Activated CD4-positive, alpha-beta T cell treated with anti-CD3 and anti-CD28 coated beads, Interleukin-2, Interleukin-4, amounts not matched to agents 100 ng/mL and 50 ng/mL, durations not matched to agents 16 hours and 8 hours (primary cell): ENCODE measurements at regions not wholly inside any gene's neighbourhood (a gene's known extent, or its start where the extent isn't known, plus 50 kb on each side); places are given as distances from the start of the nearest gene placed in this dataset.

Experiments used
- DNase-seq: peaks from one replicate; pipeline ENCODE4 v3.0.0-alpha.2; 2020; ENCODE audit warnings: low spot score

DNA sequence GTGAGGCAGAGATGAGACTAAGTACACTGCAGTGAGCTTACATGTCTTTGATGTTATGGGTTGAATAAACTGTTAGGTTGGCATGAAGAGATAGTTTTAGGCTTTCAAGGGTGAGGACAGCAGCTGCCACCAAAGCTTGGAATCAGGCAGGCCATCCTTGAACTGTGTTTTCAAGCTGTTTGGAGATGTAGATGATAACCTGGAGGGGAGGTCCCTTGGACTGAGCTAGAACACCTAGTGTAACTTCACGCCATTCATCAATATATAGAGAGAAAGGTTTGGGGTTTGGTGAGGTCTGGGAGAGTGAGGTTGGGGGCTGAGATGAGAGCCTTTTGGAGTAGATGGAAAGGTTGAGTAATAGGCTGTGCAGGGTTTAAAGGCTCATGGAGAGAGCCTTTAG lies 2447.0 kb downstream of the TP53TG3F start:
- DNase-seq = no peak

DNA sequence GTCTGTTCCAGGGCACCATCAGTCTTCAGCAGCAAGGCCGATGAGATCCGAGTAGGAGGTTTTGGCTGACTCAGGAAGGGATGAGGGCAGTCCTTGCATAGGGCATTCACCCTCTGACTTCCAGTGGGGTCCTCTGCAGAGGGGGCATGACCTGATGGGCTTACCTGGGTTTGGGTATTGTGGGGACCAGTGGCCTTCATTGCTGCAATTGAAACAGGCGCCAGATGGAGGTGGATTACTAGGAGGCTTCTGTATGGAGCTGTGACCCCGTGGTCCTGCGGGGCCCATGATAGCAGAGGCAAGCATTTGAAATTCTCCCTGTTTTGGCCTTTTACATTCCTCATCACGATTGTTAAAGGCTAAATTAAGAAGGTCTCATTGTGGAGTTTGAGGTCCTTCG lies 2448.7 kb downstream of the TP53TG3F start:
- DNase-seq = no peak

DNA sequence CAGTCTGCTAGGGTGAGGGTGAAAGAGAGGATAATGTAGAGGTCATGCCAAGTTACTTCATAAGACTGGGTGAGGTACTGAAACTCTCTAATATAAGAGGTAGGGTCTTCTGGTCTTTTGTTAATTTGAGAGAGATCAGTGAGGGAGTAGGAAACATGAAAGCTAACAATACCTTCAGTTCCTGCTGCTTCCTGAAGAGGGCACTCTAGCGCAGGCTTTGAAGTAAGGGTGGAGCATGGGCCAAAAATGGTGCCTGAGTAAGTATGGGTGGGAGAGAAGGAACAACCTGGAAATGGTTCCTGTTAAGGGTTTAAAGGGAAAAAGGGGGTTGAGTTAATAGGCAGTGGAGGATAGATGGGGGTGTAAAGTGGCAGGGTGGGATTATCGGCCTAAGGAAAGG lies 2449.5 kb downstream of the TP53TG3F start:
- DNase-seq = peak; percentile 1

DNA sequence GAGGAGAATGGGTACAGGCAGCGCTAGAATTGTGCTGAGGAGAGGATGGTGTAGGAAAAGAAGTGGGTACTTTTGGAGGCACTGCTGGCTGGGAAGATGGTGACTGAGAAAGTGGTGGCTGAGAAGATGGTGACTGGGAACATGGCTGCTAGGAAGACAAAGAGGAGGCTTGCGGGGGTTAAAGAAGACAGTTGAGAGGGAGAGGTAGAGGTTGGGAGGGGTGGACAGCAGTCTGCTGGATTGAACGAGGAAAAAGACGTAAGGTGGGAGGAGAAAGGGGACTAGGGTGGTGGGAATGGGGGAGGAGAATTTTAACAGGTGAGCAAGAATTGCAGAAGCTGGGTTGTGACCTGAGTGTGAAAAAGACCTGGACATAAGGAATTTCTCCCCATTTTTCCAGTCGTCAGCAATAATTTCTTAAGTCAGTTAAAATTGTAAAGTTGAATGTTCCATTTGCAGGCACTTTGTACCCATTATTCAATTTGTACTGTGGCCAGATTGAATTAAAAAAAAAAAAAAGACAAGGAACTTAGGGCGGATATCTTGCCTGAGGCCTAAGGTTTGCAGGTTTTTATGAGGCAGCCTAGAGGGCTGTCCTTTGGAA lies 2450.0 kb downstream of the TP53TG3F start:
- no peak for DNase-seq

DNA sequence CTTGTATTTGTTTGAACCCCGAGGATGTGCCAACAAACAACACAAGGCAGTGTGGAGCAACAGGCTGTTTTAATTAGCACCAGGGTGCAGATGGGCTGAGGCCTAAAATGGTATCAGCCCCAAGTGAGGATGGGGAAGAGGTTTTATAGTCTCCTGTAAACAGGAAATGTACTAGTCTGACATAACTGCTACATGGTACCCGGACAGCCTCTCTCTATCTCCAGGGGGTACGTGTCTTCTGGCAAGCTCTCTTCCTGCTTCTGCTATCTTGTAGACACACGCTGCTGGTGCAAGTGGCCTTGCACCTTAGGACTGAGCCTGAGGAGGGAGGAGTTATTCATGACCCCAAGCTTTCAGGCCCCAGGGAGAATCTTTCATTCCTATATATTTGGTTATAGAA lies 2451.0 kb downstream of the TP53TG3F start:
- DNase-seq = no peak

DNA sequence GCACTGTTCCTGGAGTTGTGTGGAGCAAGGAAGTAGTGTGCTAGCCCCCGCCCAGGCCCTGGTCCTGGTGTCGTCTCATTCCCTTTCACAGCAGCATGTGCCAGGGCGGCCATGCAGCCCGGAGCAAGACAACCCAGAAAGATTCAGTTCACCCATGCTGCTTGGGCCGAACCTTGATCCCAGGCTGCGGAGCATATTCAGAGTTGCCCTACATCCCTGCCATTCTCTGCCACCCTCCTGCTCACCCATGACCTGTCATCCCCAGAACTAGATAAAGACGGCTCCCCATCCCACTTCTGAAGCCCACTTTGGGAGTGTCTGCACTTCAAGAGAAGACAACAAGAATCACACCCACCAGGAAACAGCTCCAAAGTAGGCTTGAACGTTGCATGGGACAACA lies 2452.5 kb downstream of the TP53TG3F start:
- no peak for DNase-seq

DNA sequence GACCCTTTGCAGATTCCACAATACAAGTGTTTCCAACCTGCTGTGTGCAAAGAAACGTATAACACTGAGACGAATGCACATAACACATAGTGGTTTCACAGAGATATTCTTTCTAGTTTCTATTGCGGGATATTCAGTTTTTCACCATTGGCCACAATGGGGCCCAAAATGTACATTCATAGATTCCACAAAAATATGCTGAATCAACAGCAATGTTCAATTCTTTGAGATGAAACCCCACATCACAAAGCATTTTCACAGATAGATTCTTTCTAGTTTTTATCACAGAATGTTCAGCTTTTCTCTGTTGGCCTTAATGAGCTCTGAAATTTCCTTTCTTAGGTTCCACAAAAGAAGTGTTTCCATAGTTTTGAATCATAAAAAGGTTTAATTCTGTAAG lies 2472.3 kb downstream of the TP53TG3F start:
- no peak for DNase-seq
